Activated CD4-positive, alpha-beta memory T cell treated with anti-CD3 and anti-CD28 coated beads for 36 hours (primary cell): ENCODE measurements at regions not wholly inside any gene's neighbourhood (a gene's known extent, or its start where the extent isn't known, plus 50 kb on each side); places are given as distances from the start of the nearest gene placed in this dataset.

Experiments used
- CTCF ChIA-PET: fragments of 350-600 bp; sonication (Branson Sonifier 250); formaldehyde crosslinking; loops from one replicate; lab custom pipeline; 2021; ENCODE audit warnings: antibody characterized with exemption, inconsistent platforms; lab: Charles Lee
- POLR2A ChIA-PET: fragments of 350-600 bp; sonication (Branson Sonifier 250); formaldehyde crosslinking; loops from one replicate; lab custom pipeline; 2021; ENCODE audit warnings: antibody characterized with exemption; lab: Charles Lee
- DNase-seq: peaks from one replicate; pipeline ENCODE4 v3.0.0-alpha.2; 2020
- H3K27ac Mint-ChIP-seq: one replicate; pipeline ENCODE4 v1.8.0; 2021; ENCODE audit warnings: mixed read lengths
- H3K27me3 Mint-ChIP-seq: one replicate; pipeline ENCODE4 v1.8.0; 2021; ENCODE audit warnings: mixed read lengths
- H3K36me3 Mint-ChIP-seq: one replicate; pipeline ENCODE4 v1.8.0; 2021; ENCODE audit warnings: mixed read lengths
- H3K4me1 Mint-ChIP-seq: one replicate; pipeline ENCODE4 v1.8.0; 2021; ENCODE audit warnings: low read depth, mixed read lengths
- H3K4me3 Mint-ChIP-seq: one replicate; pipeline ENCODE4 v1.8.0; 2021; ENCODE audit warnings: mild to moderate bottlenecking, mixed read lengths
- H3K9me3 Mint-ChIP-seq: one replicate; pipeline ENCODE4 v1.8.0; 2021; ENCODE audit warnings: mixed read lengths
- intact Hi-C: fragments of 100-400 bp; cut with micrococcal nuclease; formaldehyde crosslinking; loops from one replicate; pipeline ENCODE4 v1.15.1; 2023

GRCh38 chr1:228983661-228984060 is 248.4 kb downstream of the RHOU start:
- Mint-ChIP-seq H3K9me3 (no peaks in the 10 kb centered on the region), H3K4me1 (no peaks in the 10 kb centered on the region), H3K36me3 (no peaks in the 10 kb centered on the region), H3K4me3 (no peak overlapping the region), H3K27me3 (no peaks in the 10 kb centered on the region), H3K27ac (no peak overlapping the region)
- intact Hi-C loops: no loop called here
- no peak for DNase-seq
- CTCF ChIA-PET: interaction anchor here (0.6 kb wide), 1 partner anchor 292 kb away, joined by 3 read pairs; no protein-coding TSS in a partner anchor
- POLR2A ChIA-PET: no interaction called here

GRCh38 chr1:228984107-228984506 is 248.8 kb downstream of the RHOU start:
- CTCF ChIA-PET: interaction anchor here (0.6 kb wide), 1 partner anchor 293 kb away, joined by 3 read pairs; no protein-coding TSS in a partner anchor
- no peaks in the 10 kb centered on the region for H3K36me3 Mint-ChIP-seq

GRCh38 chr1:228984646-228985631 is 249.7 kb downstream of the RHOU start:
- CTCF ChIA-PET: no interaction called here
- intact Hi-C loops: no loop called here

More at GRCh38 chr1:228984107-228984506, 248.8 kb downstream of the RHOU start:
- Mint-ChIP-seq H3K27ac (no peak overlapping the region), H3K9me3 (no peaks in the 10 kb centered on the region), H3K4me3 (no peak overlapping the region), H3K4me1 (no peaks in the 10 kb centered on the region), H3K27me3 (no peaks in the 10 kb centered on the region)
- POLR2A ChIA-PET: no interaction called here
- intact Hi-C loops: no loop called here
- no peak for DNase-seq

GRCh38 chr1:228985661-228986060 is 250.4 kb downstream of the RHOU start:
- Mint-ChIP-seq H3K4me3 (no peak overlapping the region), H3K9me3 (no peaks in the 10 kb centered on the region), H3K36me3 (no peaks in the 10 kb centered on the region), H3K27ac (no peak overlapping the region), H3K27me3 (no peaks in the 10 kb centered on the region), H3K4me1 (no peaks in the 10 kb centered on the region)
- ChIA-PET POLR2A (no interaction called here), CTCF (no interaction called here)
- intact Hi-C loops: no loop called here
- no peak for DNase-seq

More at GRCh38 chr1:228984646-228985631, 249.7 kb downstream of the RHOU start:
- Mint-ChIP-seq H3K27me3 (no peaks in the 10 kb centered on the region), H3K9me3 (no peaks in the 10 kb centered on the region), H3K27ac (no peak overlapping the region), H3K36me3 (no peaks in the 10 kb centered on the region), H3K4me1 (no peaks in the 10 kb centered on the region), H3K4me3 (no peak overlapping the region)
- DNase-seq: no peak
- POLR2A ChIA-PET: no interaction called here

- POLR2A ChIA-PET: no interaction called here
- H3K27ac Mint-ChIP-seq: no peak overlapping the region
- no peaks in the 10 kb centered on the region for H3K4me1 Mint-ChIP-seq
- H3K9me3 Mint-ChIP-seq: no peaks in the 10 kb centered on the region
- intact Hi-C loops: no loop called here
- no peaks in the 10 kb centered on the region for H3K36me3 Mint-ChIP-seq
- no peak for DNase-seq
- CTCF ChIA-PET: no interaction called here
- H3K27me3 Mint-ChIP-seq: no peaks in the 10 kb centered on the region
- H3K4me3 Mint-ChIP-seq: no peak overlapping the region
These were observed 251.0 kb downstream of the RHOU start for GRCh38 chr1:228986093-228986904.

- Mint-ChIP-seq H3K27ac (no peak overlapping the region), H3K36me3 (no peaks in the 10 kb centered on the region), H3K4me3 (no peak overlapping the region), H3K27me3 (no peaks in the 10 kb centered on the region), H3K9me3 (no peaks in the 10 kb centered on the region), H3K4me1 (no peaks in the 10 kb centered on the region)
- intact Hi-C loops: no loop called here
- no peak for DNase-seq
- CTCF ChIA-PET: no interaction called here
- POLR2A ChIA-PET: no interaction called here
These were observed 252.0 kb downstream of the RHOU start for GRCh38 chr1:228987286-228987685.

GRCh38 chr1:228987736-228988506 is 252.6 kb downstream of the RHOU start:
- intact Hi-C loops: no loop called here
- Mint-ChIP-seq H3K27me3 (no peaks in the 10 kb centered on the region), H3K4me3 (no peak overlapping the region), H3K36me3 (no peaks in the 10 kb centered on the region), H3K4me1 (no peaks in the 10 kb centered on the region), H3K27ac (no peak overlapping the region), H3K9me3 (no peaks in the 10 kb centered on the region)
- no peak for DNase-seq
- ChIA-PET POLR2A (no interaction called here), CTCF (no interaction called here)

- H3K4me1 Mint-ChIP-seq: no peaks in the 10 kb centered on the region
- H3K4me3 Mint-ChIP-seq: no peak overlapping the region
- CTCF ChIA-PET: no interaction called here
- H3K9me3 Mint-ChIP-seq: no peaks in the 10 kb centered on the region
- DNase-seq: no peak
- no peaks in the 10 kb centered on the region for H3K36me3 Mint-ChIP-seq
- no peak overlapping the region for H3K27ac Mint-ChIP-seq
- POLR2A ChIA-PET: no interaction called here
- no peaks in the 10 kb centered on the region for H3K27me3 Mint-ChIP-seq
- intact Hi-C loops: no loop called here
These were observed 253.4 kb downstream of the RHOU start for GRCh38 chr1:228988664-228989063.

- Mint-ChIP-seq H3K4me3 (no peak overlapping the region), H3K9me3 (no peaks in the 10 kb centered on the region), H3K27ac (no peak overlapping the region), H3K36me3 (no peaks in the 10 kb centered on the region), H3K27me3 (no peaks in the 10 kb centered on the region), H3K4me1 (no peaks in the 10 kb centered on the region)
- intact Hi-C loops: no loop called here
- ChIA-PET CTCF (no interaction called here), POLR2A (no interaction called here)
- DNase-seq: no peak
These were observed 253.9 kb downstream of the RHOU start for GRCh38 chr1:228989176-228989575.

GRCh38 chr1:228989676-228989991 is 254.4 kb downstream of the RHOU start:
- ChIA-PET POLR2A (no interaction called here), CTCF (no interaction called here)
- Mint-ChIP-seq H3K9me3 (no peaks in the 10 kb centered on the region), H3K36me3 (no peaks in the 10 kb centered on the region), H3K4me1 (no peaks in the 10 kb centered on the region), H3K27me3 (no peaks in the 10 kb centered on the region), H3K27ac (no peak overlapping the region), H3K4me3 (no peak overlapping the region)
- DNase-seq: no peak
- intact Hi-C loops: no loop called here

- no peaks in the 10 kb centered on the region for H3K9me3 Mint-ChIP-seq
- POLR2A ChIA-PET: no interaction called here
- no peak for DNase-seq
These were observed 254.9 kb downstream of the RHOU start for GRCh38 chr1:228989992-228990827.

More at GRCh38 chr1:228989992-228990827, 254.9 kb downstream of the RHOU start:
- Mint-ChIP-seq H3K27me3 (no peaks in the 10 kb centered on the region), H3K4me1 (no peaks in the 10 kb centered on the region), H3K27ac (no peak overlapping the region), H3K36me3 (no peaks in the 10 kb centered on the region), H3K4me3 (no peak overlapping the region)
- CTCF ChIA-PET: no interaction called here
- intact Hi-C loops: no loop called here
